C4-2B (cell line): ENCODE measurements at regions not wholly inside any gene's neighbourhood (a gene's known extent, or its start where the extent isn't known, plus 50 kb on each side); places are given as distances from the start of the nearest gene placed in this dataset.

Source experiments
- CTCF ChIP-seq: fragments of 450-650 bp; conservative IDR thresholded peaks from 2 replicates; pipeline ENCODE4 v1.5.1; 2017; ENCODE audit warnings: mild to moderate bottlenecking
- ZFX ChIP-seq: fragments of 450-650 bp; IDR thresholded peaks from 2 replicates; pipeline ENCODE4 v1.6.1; 2017

- TF ChIP-seq ZFX (no peak), CTCF (no peak)
Measured at GRCh38 chr7:138254444-138254843, 178.2 kb downstream of the AKR1D1 start.
